GM21423 (cell line): ENCODE measurements at regions not wholly inside any gene's neighbourhood (a gene's known extent, or its start where the extent isn't known, plus 50 kb on each side); places are given as distances from the start of the nearest gene placed in this dataset.

Source experiments
- ATAC-seq: cut with Tn5 transposase; IDR thresholded peaks from one replicate; pipeline ENCODE4 v1.9.1; 2021; ENCODE audit warnings: mild to moderate bottlenecking, moderate library complexity; ENCODE audit not compliant: unreplicated experiment

DNA sequence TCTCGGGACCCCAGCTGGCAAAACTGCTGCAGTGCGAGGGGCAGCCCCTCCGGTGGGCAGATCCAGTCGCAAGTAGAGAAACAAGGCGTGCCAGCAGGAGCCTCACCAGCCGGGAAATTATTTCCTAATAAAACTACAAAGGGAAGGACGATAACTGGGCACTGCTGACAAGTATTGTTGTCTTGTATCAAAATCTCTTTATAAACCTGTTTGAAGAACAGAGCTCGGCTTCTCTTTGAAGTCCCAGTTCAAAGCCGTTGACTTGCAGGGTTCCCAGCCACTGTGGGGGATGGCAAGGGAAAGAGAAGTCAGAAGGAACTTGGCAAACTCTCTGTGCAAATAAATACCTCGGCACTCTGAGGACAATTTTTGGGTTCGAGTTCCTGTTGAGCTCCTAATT, 504.5 kb downstream of the CD83 start:
- ATAC-seq: no peak

DNA sequence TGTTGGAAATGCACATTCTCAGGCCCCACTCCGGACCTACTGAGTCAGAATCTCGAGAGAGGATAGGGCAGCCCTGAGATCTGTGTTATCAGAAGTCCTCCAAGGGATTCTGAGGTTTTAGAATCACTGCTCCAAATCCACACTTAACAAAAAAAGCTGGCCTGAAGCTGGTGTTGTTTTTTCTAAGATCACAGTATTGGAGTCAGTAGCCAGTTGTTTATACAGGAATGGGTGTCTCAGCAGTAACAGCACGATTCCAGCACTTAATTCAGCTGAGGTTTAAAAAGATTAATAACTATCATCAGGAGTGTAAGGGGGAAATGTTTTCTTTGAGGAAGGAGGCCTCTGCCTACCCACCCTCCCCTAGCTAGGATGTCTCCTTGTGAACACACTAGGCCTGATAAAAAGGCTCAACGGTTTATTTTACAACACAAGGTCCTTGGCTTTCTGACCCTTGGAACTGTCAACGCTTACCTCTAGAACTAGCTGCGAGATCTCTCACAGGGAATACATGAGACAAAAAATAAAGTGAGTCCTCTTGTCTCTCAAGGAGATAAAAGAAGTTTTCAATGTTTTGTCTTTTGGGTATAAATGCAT, 505.4 kb downstream of the CD83 start:
- no peak for ATAC-seq

DNA sequence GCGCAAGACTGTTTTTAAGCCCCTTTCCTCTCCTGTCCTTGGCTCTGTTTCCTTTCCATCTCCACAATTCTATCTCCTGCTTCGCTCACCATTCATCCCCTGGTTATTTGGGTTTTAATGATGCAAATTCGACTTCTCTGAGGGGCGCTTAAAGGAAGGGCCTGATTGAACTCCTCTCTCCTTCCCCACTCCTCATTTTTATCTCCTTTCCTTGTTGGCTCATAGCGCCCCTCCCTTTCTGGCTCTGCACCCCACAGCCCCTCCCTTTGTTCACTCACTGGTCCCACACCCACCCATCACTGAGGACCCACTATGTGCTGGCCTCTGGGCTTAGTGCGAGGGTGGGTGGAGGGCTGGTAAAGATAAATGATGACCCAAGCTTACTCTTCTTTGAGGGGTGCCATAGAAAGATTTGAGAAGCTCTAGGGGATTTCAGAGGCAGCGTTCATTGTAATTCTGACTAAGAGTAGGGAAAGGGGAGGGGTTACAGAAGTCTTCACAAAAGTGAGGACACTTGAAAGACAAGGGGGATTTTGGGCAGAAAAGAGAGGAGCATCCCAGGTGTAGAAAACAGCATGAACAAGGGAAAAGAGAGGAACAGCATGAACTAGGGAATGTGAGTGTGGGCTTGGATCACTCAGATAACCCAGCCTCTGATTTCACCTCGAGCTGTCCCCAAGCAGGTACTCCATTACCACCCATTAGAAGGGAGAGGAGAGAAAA, 507.8 kb downstream of the CD83 start:
- ATAC-seq: no peak

DNA sequence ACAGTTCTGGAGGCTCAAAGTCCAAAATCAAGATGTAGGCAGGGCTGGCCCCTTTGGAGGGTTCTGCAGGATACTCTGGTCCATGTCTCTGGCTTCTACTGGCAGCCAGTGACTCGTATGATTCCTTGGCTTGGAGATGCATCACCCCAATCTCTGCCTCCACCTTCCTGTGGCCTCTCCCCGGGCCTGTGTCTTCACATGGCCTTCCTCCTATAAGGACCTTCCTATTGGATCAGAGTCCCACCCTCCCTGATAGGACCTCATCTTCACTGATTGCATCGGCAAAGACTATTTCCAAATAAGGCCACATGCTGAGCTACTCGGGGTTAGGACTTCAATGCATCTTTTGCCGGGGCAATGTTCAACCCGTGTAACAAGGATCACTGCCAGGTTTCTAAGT, 509.0 kb downstream of the CD83 start:
- no peak for ATAC-seq

DNA sequence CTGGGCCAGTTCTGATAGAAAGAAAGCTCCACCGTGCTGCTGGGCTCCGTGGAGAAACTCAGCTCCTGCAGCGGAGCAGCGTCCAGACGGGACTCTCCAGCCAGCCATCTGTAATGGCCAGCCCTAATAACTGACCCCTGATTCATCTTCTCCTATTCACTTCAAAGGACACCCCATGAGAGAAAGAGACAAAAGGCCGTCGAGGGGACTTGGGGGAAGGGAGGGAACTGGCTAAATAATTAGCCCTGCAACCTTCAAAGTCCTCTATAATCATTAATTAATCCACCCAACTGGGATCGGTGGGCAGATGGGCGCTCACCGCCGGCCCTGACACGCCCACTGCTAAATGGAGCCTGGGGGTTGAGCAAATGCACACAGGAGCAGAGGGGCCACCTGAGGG, 512.4 kb downstream of the CD83 start:
- ATAC-seq: no peak

DNA sequence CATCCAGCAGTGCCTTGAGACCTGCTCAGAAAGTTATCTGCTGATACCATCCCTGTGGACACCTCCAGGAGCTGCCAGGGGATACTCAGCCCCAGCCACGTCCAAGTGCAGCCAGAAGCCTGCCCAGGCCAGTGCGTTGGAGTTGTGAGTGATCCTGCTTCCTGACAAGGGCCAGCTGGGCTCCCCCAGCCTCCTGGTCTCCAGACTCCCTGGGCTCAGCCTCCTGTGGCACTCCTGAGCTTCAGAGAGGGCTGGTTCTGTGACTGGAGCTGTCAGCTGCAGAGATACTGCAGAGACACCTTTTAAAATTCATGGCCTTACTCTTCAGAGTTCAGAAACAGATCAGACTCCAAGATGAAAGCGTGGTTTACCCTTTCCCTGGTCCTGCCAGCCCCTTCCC, 515.9 kb downstream of the CD83 start:
- ATAC-seq: no peak

DNA sequence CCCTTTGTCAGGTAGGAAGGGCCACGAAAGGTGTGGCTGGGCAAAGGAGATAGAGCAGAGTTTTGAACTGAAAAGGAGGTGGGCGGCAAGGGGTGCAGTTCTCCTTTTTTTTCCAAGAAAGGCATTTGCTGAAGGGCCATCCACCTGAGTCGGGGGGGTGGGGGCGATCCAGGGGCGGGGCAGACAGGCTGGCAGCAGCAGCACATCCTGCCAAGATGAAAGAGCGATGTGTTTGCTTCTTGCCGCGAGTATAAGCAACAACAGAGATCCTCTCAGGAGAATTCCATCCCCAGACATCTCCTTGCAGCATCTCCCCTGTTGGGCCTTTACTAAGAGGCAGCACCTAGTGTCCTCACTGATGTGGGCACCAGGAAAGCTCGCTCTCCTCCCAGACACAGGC, 516.5 kb downstream of the CD83 start:
- ATAC-seq: no peak

DNA sequence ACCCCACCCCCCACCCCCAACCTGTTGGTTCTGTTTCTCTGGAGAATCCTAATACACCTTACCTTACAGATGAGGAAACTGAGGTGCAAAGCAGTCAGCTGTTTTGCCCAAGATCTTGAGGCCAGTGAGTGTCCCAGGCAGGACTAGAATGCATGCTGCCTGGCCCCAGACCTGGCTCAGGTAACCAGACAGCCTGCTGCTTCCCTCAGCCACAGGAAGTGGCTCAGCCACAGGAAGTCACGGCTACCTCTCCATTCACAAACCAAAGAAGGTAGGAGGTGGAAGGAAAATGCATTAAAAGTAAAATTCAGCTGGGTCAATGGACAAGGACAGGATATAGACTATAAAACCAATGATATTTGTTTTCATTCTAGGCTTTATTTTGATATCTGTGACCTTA, 517.6 kb downstream of the CD83 start:
- peak; percentile 42 for ATAC-seq

DNA sequence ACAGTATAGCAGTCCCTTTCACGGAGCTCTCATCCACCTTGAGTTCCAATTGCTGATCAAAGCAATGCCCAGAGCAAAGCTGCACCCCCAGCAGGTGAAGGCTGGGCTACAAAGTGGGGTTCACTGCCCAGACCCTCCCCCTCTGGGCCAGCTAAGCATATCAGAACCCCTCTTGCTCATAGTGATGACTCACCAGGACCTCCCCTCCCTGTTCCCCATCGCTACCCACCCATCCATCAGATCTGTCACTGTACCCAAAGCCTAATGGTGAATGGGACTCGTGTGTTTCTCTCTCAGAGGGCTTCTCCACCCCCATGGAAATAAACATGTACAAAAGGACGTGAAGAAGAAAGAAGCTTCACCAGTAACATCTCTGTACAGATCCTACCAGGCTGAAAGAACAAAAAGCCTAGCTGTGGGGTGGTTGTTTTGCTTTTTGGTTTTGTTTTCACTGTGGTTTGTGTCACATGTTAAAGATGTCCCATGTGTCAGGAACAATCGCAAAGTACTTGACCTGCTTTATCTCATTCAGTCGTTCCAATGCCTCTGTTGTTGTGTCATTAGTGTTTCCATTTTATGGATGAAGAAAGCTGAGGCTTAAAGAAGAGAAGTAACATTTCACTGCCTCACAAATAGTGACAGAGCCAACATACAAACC, 518.5 kb downstream of the CD83 start:
- ATAC-seq: no peak

DNA sequence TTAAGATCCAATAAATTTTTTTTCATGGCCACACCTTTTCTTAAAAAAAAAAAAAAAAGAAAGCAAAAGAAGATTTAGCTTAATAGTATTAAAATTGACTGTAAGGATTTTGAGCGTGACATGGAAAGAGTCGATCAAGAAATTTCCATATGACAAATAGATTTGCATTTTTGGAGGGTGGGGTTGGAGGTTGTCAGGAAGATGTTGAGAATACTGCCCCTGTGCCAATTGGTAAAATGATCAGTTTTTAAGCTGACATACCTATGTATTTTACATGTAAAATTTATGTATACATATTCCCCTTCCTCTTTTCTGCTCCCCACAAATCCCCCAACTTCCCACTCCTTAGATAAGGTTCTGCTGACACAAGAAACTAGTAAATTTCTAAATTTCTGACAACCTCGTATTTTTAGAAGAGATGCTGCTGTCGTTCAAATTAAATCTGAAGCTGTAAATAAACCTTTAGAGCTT, 520.9 kb downstream of the CD83 start:
- ATAC-seq: no peak

DNA sequence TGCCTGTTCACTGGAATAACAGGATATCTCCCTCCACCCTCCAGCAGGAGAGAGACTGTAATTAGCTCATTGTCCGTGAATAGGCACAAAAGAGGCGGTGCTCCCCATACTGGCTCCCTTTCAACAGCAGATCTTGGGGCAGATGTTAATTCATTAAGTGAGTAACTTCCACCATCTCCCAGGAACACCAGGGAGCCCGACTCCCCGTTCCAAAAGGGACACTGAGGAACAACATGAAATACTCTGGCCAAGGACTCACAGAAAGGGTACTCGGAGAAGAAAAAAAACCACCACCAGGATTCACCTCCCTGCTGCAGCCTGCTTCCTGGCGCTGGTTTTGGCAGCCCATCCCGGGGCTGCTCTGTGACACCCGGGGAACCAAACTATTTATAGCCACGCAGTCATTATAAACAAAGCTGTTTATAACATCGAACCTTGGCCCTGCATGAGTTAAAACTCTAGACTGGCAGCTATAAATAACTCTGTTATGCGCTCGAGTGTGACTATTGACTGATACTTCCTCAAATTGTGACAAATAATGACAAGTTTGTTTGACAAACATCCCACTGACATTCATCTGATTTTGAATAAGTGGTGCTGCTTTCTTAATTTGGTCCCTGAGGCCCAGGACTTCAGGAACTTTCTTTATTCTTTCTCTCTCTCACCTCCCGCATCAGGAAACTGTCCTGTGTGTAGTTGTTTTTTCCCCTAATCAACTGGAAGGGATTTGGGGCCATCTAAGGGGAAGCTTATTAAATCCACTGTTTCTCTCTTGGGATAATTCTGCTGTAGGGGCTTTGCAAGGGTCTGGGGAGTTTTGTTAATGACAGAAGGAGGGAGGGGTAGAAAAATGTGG, 521.6 kb downstream of the CD83 start:
- no peak for ATAC-seq

DNA sequence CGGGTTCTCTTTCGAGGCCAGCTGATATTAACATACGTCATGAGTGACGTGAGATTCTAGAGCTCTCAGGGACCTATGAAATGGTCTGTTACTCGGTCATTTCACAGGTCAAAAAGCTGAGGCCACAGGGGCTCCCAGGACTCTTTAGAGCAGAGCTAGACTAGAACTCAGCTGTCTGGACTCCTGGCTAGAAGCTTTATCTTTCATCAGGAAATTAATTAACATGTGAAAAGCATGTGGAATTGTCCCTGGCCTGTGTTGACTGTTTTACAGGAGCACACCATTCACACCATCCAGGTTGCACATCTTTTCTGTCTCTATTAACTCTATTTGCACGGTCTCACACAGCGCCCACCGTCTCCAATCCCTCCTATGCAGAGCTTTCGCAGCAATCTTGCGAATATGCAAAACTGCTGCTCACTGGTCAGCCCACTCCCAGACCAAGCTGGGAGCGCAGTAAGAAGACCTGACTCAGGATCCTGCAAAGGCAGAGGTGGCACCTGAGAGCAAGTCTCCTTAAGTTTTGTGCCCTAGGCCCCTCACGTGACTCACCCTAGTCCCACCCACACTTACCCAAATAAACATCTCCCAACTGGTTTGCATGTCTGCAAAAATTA, 522.5 kb downstream of the CD83 start:
- no peak for ATAC-seq

DNA sequence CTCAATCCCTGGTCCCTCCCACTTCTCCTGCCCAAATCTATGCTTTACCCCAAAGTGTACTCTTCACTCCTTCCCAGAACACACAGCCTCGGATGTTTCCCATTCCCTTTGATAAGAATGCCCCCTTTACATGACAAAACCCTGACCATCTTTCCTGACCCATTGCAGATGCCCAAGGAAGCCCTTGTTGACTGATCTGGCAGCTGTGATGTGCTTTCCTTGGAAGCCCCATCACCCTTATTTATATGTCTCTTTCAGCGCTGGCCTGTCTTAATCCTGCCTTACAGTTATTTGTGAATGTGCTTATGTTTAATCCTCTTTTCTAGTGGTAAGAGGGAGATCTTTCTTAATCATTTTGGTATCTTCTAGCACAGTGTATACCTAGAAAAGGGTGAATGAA, 523.1 kb downstream of the CD83 start:
- no peak for ATAC-seq

DNA sequence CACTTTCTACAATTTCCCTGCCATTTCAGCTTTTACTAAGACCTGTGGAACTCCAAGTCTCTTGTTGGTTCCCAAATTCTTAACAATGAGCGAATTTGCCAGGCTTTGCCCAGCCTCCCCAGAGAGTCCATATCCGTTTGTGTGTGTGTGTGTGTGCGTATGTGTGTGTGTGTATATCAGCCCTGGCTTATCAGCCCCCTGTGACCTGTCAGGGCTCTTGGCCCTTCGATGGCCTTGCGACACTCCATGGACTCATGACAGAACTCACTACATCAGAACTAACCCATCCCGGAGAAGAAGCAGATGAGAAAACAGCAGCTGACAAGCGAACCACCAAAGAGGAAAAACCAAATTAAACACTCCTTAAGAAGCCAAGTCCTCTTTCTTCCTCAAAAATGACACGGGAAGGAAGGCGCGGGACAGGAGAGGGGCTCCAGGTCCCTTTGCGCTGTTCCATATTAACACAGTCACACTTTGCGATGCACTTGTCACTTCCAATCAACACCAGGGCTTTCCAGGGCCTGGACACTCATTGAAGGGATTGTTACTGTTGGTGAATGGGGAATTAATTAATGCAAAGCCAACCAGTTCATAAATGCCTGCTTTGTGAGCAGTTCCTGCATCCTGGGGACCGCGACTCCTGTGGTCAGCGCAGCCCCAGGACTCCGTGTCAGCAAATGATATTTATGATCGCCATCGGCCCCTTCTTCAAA, 524.0 kb downstream of the CD83 start:
- ATAC-seq: no peak

DNA sequence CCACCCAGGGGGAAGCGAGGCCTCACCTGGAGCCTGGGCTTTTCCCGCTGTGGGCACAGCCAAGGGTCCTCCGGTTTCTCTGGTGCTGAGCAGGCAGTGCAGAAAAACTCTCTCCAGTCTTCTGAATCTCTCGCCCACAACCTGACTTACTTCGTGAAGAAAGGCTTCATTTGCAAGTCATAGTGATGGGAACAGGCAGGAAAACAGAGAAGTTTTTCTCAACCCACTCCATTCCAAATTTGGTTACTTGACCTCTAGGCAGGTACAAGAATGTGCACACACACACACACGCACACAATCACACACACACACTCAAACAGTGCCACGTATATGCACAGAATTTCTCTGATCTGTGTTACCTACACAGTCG, 524.5 kb downstream of the CD83 start:
- ATAC-seq: no peak

DNA sequence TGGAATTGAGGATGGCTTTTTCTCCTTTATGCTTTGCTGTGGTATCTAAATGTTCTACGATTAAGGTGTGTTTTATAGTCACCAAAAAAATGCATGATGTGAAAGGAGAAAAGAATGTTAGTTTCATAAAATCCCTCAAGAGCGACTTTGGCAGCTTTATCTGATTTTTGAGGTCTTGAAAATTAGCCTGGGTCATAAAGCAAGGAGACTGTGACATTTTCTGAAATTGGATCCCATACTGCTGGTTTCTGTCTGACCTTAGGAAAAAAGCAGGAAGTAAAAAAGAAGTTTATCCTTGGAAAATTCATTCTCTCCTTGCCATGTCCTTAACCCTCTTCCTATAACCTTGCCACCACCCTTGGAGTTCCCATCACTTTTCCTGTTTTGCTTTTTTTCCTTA, 525.3 kb downstream of the CD83 start:
- ATAC-seq: no peak

DNA sequence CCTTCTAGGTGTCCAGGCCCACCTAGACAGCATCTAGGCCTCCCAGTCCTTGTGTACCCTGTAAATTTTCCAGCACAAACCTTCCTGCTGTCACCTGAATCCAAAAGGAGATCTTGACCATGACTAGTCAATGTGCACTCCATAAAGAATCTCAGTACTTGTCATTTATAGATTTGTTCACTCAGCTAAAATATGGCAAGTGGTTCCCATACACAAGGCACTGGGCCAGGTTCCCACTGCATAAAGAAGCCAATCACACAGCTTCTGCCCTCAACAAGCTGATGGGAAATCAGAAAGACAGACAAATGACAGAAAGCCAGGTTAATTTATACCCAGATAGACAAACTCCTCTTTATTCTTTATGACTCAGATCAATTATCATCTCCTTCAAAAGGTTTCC, 526.8 kb downstream of the CD83 start:
- ATAC-seq: no peak

DNA sequence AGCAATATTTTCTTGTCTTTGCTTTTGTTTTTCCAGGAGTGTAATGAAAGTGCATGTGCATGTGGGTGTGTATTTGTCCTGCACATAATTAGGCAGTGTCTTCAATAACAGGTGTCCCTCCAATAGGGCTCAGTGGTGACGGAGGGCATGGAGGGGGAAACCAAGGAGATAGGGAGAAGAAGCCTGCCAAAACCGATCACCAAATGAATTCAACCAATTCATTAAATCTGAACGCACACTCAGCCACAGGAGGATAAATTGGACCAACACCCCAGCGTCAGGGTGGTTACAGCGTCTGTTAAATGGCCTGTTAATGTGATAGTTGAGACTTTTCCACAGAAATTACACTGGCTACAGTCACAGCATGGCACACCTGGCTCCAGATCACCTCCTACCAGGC, 527.6 kb downstream of the CD83 start:
- no peak for ATAC-seq

DNA sequence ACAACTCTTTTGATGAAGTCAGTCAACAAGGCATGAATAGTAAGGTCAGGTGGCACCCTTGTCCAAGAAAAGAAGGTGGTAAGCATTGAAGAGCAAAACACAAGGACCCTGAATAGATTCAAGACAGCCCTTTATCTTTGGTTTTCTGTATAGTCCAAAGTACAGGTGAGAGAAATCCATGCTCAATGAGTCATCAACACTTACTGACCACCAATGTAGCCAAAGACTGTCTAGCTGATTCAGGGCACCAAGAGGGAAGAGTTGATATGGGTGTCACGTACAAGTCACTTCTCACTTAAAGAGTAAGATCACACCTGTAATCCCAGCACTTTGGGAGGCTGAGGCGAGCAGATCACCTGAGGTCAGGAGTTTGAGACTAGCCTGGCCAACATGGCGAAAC, 528.3 kb downstream of the CD83 start:
- no peak for ATAC-seq

DNA sequence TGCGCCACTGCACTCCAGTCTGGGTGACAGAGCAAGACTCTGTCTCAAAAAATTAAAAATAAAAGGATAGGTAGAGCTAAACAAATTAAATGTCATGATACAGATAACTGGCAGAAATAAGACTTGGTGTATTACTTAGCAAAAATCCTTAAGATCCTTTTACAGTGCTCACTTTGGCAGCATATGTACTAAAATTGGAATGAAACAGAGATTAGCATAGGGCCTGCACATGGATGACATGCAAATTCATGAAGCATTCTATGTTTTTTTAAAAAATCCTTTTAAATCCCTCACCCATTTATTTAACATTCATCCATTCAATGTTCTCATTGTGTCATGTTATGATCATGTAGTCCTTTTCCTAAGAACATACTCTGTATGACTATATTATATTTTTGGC, 528.8 kb downstream of the CD83 start:
- no peak for ATAC-seq
